ENCODE measurements at regions not wholly inside any gene's neighbourhood (a gene's known extent, or its start where the extent isn't known, plus 50 kb on each side); places are given as distances from the start of the nearest gene placed in this dataset.

DNA sequence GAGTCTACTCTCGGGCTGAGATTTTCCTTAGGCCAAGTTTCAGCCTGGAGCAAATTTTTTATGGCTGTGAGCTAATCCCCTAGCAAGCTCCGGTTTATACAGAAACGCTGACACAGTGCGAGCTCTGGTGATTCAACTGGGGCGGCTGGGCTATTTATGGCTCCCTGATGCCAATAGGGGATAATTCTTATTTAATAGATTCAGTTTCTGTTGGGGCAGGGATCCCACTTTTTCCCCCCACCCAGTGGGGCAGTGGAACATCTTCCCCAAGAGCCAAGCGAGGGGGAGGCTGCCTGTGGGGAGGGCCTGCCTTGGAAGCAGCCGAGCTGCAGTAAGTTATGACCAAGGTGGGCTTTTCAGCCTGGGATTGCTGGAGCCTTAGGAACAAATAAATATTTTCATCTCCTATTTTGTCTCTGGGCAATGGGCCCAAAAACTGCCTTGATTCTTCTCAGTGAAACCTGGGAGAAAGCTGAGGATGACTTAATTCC is 129.1 kb downstream of the MACROH2A1 start:
- TF ChIP-seq, protein P1, sequence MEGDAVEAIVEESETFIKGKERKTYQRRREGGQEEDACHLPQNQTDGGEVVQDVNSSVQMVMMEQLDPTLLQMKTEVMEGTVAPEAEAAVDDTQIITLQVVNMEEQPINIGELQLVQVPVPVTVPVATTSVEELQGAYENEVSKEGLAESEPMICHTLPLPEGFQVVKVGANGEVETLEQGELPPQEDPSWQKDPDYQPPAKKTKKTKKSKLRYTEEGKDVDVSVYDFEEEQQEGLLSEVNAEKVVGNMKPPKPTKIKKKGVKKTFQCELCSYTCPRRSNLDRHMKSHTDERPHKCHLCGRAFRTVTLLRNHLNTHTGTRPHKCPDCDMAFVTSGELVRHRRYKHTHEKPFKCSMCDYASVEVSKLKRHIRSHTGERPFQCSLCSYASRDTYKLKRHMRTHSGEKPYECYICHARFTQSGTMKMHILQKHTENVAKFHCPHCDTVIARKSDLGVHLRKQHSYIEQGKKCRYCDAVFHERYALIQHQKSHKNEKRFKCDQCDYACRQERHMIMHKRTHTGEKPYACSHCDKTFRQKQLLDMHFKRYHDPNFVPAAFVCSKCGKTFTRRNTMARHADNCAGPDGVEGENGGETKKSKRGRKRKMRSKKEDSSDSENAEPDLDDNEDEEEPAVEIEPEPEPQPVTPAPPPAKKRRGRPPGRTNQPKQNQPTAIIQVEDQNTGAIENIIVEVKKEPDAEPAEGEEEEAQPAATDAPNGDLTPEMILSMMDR (IDR thresholded peaks at IDR 0.05; ENCODE audit: insufficient read depth, low read length, poor library complexity, severe bottlenecking) = no peak
- Histone ChIP-seq H3K27me3 (replicated peaks; ENCODE audit: control insufficient read depth, insufficient read depth, low read length) (peaks cover 4% of the 10 kb centered on the region), H3K4me3 (replicated peaks; ENCODE audit: low read depth, low read length) (no peak overlapping the region), H3K36me3 (ENCODE audit: control insufficient read depth, insufficient read depth, low read length) (no peaks in the 10 kb centered on the region)
- DNase-seq (ENCODE audit: extremely low read depth, insufficient read length) = no peak

DNA sequence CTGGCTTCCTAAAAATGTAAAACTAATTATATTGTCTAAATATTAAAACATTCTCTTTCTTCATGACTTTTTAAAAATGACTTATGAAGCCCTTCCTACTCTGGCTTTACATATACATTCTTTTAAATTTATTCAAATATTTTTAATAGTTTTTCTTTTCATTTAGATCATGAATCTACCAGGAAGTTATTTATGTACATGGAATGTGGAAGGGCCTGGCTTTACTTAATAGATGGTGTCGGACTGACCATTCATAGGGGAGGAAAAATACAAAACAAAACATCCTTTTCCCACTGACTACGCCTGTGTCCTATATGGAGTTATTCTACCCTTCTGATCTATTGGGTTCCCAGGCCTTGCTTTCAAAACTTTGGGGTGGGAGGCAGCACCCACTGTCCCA is 129.8 kb downstream of the MACROH2A1 start:
- no peak overlapping the region for H3K4me3 ChIP-seq (replicated peaks; ENCODE audit: low read depth, low read length)
- no peak for DNase-seq (ENCODE audit: extremely low read depth, insufficient read length)
- no peaks in the 10 kb centered on the region for H3K36me3 ChIP-seq (ENCODE audit: control insufficient read depth, insufficient read depth, low read length)
- H3K27me3 ChIP-seq (replicated peaks; ENCODE audit: control insufficient read depth, insufficient read depth, low read length) = peaks cover 4% of the 10 kb centered on the region
- TF ChIP-seq, protein P1 (IDR thresholded peaks at IDR 0.05; ENCODE audit: insufficient read depth, low read length, poor library complexity, severe bottlenecking) = no peak

DNA sequence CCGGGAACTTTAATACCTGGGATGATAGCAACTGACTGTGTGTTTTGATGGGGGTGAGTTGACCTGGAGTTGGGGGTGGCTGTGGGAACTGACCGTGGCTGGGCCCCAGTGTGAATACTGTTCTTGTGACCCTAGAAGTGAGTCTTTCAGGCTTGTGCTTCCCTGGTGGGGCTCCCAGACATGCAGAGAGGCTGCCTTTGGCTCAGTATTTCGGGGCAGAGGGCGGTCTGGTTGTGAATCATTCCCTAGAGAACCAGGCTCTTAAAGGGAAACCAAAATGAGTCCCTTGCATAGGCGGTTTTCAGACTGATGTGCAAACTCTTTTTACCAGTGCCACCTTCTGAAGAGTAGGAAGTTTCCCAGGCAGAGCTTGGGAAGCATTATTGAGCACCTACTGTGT is 132.1 kb downstream of the MACROH2A1 start:
- H3K27me3 ChIP-seq (replicated peaks; ENCODE audit: control insufficient read depth, insufficient read depth, low read length) = no peaks in the 10 kb centered on the region; the same call in none of the 2 replicates
- no peaks in the 10 kb centered on the region for H3K36me3 ChIP-seq (ENCODE audit: control insufficient read depth, insufficient read depth, low read length)
- no peak overlapping the region for H3K4me3 ChIP-seq (replicated peaks; ENCODE audit: low read depth, low read length)
- TF ChIP-seq, protein P1 (IDR thresholded peaks at IDR 0.05; ENCODE audit: insufficient read depth, low read length, poor library complexity, severe bottlenecking) = no peak
- DNase-seq (ENCODE audit: extremely low read depth, insufficient read length) = no peak

DNA sequence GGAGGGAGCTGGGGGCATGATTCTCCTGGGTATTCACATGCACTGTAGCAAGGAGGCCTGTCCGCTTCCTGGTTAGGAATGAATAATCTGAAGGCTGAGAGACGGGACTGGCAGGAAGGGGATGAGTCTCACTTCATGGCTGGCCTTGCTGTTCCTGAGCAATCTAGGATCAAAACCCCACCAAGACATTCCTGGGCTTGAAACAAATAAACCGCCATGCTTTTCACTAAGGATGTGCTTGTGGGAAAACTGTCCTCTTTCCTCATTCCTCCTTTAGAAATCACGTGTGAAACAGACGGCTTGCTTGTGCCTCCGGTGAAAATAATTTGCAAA is 132.8 kb downstream of the MACROH2A1 start:
- TF ChIP-seq, protein P1 (IDR thresholded peaks at IDR 0.05; ENCODE audit: insufficient read depth, low read length, poor library complexity, severe bottlenecking) = no peak
- no peak for DNase-seq (ENCODE audit: extremely low read depth, insufficient read length)
- H3K36me3 ChIP-seq (ENCODE audit: control insufficient read depth, insufficient read depth, low read length) = no peaks in the 10 kb centered on the region
- no peaks in the 10 kb centered on the region; the same call in none of the 2 replicates for H3K27me3 ChIP-seq (replicated peaks; ENCODE audit: control insufficient read depth, insufficient read depth, low read length)
- H3K4me3 ChIP-seq (replicated peaks; ENCODE audit: low read depth, low read length) = no peak overlapping the region

DNA sequence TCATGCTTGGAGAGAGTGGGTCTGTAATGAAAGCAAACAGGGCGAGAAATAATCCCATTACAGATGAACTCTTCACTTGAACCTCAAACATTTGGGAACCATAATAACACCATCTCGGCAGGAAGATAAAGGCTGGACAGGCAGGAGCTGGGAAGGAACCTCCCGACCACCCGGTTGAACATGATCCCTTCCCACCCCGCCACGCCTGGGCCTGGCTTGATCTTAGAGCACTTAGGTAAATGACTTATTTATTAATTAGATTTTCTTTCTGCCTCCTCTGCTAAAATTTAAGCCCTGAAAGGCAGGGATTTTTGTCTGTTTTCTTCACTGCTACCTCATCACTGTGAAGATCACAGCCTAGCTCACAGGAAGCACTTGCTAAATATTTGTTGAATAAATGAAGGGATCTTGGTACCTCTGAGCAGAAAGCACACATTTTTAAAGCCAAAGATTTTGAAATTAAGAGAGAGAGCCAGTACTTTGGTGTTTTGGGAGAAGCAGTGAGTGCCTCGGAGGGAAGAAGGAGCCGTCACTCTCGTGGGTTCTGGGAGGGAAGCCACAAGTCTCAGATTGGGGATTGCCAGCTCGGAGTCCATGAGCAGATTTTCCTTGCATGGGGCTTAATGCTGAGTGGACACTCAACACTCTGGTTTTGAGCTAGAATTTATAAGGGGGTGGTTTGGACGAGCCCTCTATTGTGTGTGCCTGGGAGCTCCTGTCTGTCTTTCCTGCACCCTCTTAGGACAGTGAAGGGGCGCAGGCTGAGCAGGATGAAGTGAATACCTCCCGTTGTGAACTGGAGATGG is 133.3 kb downstream of the MACROH2A1 start:
- TF ChIP-seq, protein P1 (IDR thresholded peaks at IDR 0.05; ENCODE audit: insufficient read depth, low read length, poor library complexity, severe bottlenecking) = no peak
- no peak for DNase-seq (ENCODE audit: extremely low read depth, insufficient read length)
- Histone ChIP-seq H3K4me3 (replicated peaks; ENCODE audit: low read depth, low read length) (no peak overlapping the region), H3K27me3 (replicated peaks; ENCODE audit: control insufficient read depth, insufficient read depth, low read length) (no peaks in the 10 kb centered on the region; the same call in 1 of the 2 replicates), H3K36me3 (ENCODE audit: control insufficient read depth, insufficient read depth, low read length) (no peaks in the 10 kb centered on the region)

Measured in GM06990 (cell line).